ENCODE measurements at regions not wholly inside any gene's neighbourhood (a gene's known extent, or its start where the extent isn't known, plus 50 kb on each side); places are given as distances from the start of the nearest gene placed in this dataset.

- no peak for DNase-seq (ENCODE audit: low spot score)
Observed at GRCh38 chr12:74988156-74988555, 221.5 kb downstream of the KCNC2 start.

Data from D341Med (cell line).